H1 (cell line): ENCODE measurements at regions not wholly inside any gene's neighbourhood (a gene's known extent, or its start where the extent isn't known, plus 50 kb on each side); places are given as distances from the start of the nearest gene placed in this dataset.

ENCODE experiments used
- CTCF ChIA-PET: fragments of 300-600 bp; sonication (Branson Sonifier 250); formaldehyde crosslinking; loops from one replicate; lab custom pipeline; 2021; ENCODE audit not compliant: partially characterized antibody; lab: Charles Lee
- POLR2A ChIA-PET: fragments of 300-600 bp; sonication (Branson Sonifier 250); formaldehyde crosslinking; loops from one replicate; lab custom pipeline; 2021; ENCODE audit warnings: inconsistent platforms; ENCODE audit not compliant: partially characterized antibody; lab: Charles Lee
- DNase-seq, 2 experiments: peaks; one replicate each; pipeline versions ENCODE4 v3.0.0 to v3.0.0-alpha.2; 2010 to 2022; ENCODE audit warnings: low spot score in 2 of 2, low read depth in 1 of 2, mixed read lengths in 1 of 2
- FAIRE-seq: peaks from 2 replicates; lab custom pipeline; 2011; peaks lifted over from hg19 to GRCh38; lab: Jason Lieb, UNC
- H2AFZ ChIP-seq: 2 replicates; pipeline ENCODE4 v1.8.1; 2012; ENCODE audit warnings: low read length, inconsistent platforms
- H2AK5ac ChIP-seq: 2 replicates; pipeline ENCODE4 v1.6.1; 2013; ENCODE audit warnings: low read depth, low read length
- H2BK120ac ChIP-seq: replicated peaks from 2 replicates; pipeline ENCODE3; 2013; ENCODE audit warnings: low read depth, low read length, inconsistent platforms
- H2BK12ac ChIP-seq: 2 replicates; pipeline ENCODE4 v1.6.1; 2013; ENCODE audit warnings: low read depth, low read length
- H2BK15ac ChIP-seq: 2 replicates; pipeline ENCODE4 v1.6.1; 2013; ENCODE audit warnings: low read length
- H2BK20ac ChIP-seq: 2 replicates; pipeline ENCODE4 v1.6.1; 2013; ENCODE audit warnings: low read length
- H2BK5ac ChIP-seq: 2 replicates; pipeline ENCODE4 v1.6.1; 2013; ENCODE audit warnings: low read depth, low read length
- H3K14ac ChIP-seq: 2 replicates; pipeline ENCODE4 v1.6.1; 2013; ENCODE audit warnings: inconsistent platforms; ENCODE audit not compliant: insufficient read length
- H3K18ac ChIP-seq: 2 replicates; pipeline ENCODE4 v1.6.1; 2013; ENCODE audit warnings: low read length; ENCODE audit errors: extremely low read depth
- H3K23ac ChIP-seq: 2 replicates; pipeline ENCODE4 v1.6.1; 2013; ENCODE audit warnings: inconsistent platforms; ENCODE audit not compliant: insufficient read length
- H3K23me2 ChIP-seq: 2 replicates; pipeline ENCODE4 v1.6.1; 2013; ENCODE audit warnings: low read depth, low read length
- H3K27ac ChIP-seq: 2 replicates; pipeline ENCODE4 v1.6.1; 2011; ENCODE audit warnings: low read depth, low read length, inconsistent platforms
- H3K27me3 ChIP-seq, 4 experiments: replicated peaks in 1 of 4; 1 replicate in 1 of 4; 2 replicates in 3 of 4; pipeline versions ENCODE4 v1.6.1 to v1.8.1; 2011 to 2013; ENCODE audit warnings: low read length in 3 of 4, mild to moderate bottlenecking in 3 of 4, inconsistent platforms in 2 of 4, mixed read lengths in 2 of 4, moderate library complexity in 1 of 4; ENCODE audit not compliant: control insufficient read depth in 3 of 4, insufficient read depth in 3 of 4; ENCODE audit errors: extremely low read depth in 1 of 4
- H3K36me3 ChIP-seq, 4 experiments: 2 replicates each; pipeline versions ENCODE4 v1.6.1 to v1.8.1; 2011 to 2013; ENCODE audit warnings: mild to moderate bottlenecking in 4 of 4, low read length in 3 of 4, moderate library complexity in 2 of 4, control low read depth in 1 of 4, inconsistent platforms in 1 of 4; ENCODE audit not compliant: insufficient read depth in 4 of 4, control insufficient read depth in 2 of 4
- H3K4ac ChIP-seq: replicated peaks from 2 replicates; pipeline ENCODE3; 2013; ENCODE audit warnings: low read length, low read depth, mixed read lengths, inconsistent platforms; ENCODE audit not compliant: insufficient read length
- H3K4me1 ChIP-seq, 4 experiments: replicated peaks in 1 of 4; 1 replicate in 1 of 4; 2 replicates in 3 of 4; pipeline versions ENCODE4 v1.6.1 to v1.8.1; 2011 to 2013; ENCODE audit warnings: low read length in 3 of 4, inconsistent platforms in 2 of 4, mixed read lengths in 1 of 4; ENCODE audit not compliant: insufficient read depth in 4 of 4, control insufficient read depth in 3 of 4
- H3K4me2 ChIP-seq, 2 experiments: 2 replicates each; pipeline versions ENCODE4 v1.6.1 to v1.8.1; 2011 to 2013; ENCODE audit warnings: low read depth in 2 of 2, low read length in 2 of 2, control low read depth in 1 of 2, inconsistent platforms in 1 of 2, mild to moderate bottlenecking in 1 of 2; ENCODE audit not compliant: insufficient read depth in 1 of 2
- H3K4me3 ChIP-seq, 4 experiments: fragments of 200-600, 300-600 bp in 1 of 4; sonication (generic), shearing (Covaris generic), sonication (Bioruptor Twin) in 1 of 4; 2 replicates each; pipeline versions ENCODE4 v1.5.1 to v1.8.1; 2011 to 2016; ENCODE audit warnings: low read length in 4 of 4, low read depth in 3 of 4, control low read depth in 2 of 4, inconsistent platforms in 2 of 4, mild to moderate bottlenecking in 2 of 4, mixed read lengths in 1 of 4, moderate library complexity in 1 of 4; ENCODE audit not compliant: insufficient read depth in 2 of 4; ENCODE audit errors: extremely low read depth in 1 of 4
- H3K56ac ChIP-seq: replicated peaks from 2 replicates; pipeline ENCODE3; 2013; ENCODE audit warnings: low read depth, mild to moderate bottlenecking, mixed read lengths, low read length, inconsistent platforms; ENCODE audit not compliant: insufficient read length
- H3K79me1 ChIP-seq: 2 replicates; pipeline ENCODE4 v1.6.1; 2013; ENCODE audit warnings: low read depth, low read length, control low read depth
- H3K79me2 ChIP-seq, 2 experiments: 2 replicates each; pipeline versions ENCODE4 v1.6.1 to v1.8.1; 2012 to 2013; ENCODE audit warnings: low read length in 2 of 2, mild to moderate bottlenecking in 2 of 2, inconsistent platforms in 1 of 2; ENCODE audit not compliant: insufficient read depth in 2 of 2, control insufficient read depth in 1 of 2
- H3K9ac ChIP-seq, 4 experiments: replicated peaks in 1 of 4; 1 replicate in 1 of 4; 2 replicates in 3 of 4; pipeline versions ENCODE4 v1.6.1 to v1.8.1; 2011 to 2013; ENCODE audit warnings: low read depth in 3 of 4, low read length in 3 of 4, control low read depth in 2 of 4, mild to moderate bottlenecking in 2 of 4, moderate library complexity in 2 of 4, inconsistent platforms in 1 of 4; ENCODE audit errors: extremely low read depth in 1 of 4
- H3K9me3 ChIP-seq, 2 experiments: 2 replicates each; pipeline versions ENCODE4 v1.6.1 to v1.8.1; 2012 to 2013; ENCODE audit warnings: mild to moderate bottlenecking in 2 of 2, moderate library complexity in 2 of 2, control low read depth in 1 of 2, inconsistent platforms in 1 of 2, low read depth in 1 of 2, low read length in 1 of 2, mixed read lengths in 1 of 2; ENCODE audit not compliant: insufficient read depth in 2 of 2
- H4K20me1 ChIP-seq, 2 experiments: replicated peaks in 1 of 2; 2 replicates each; pipeline versions ENCODE3 to v1.8.1; 2011 to 2013; ENCODE audit warnings: inconsistent platforms in 2 of 2, low read length in 2 of 2, mild to moderate bottlenecking in 1 of 2; ENCODE audit not compliant: insufficient read depth in 2 of 2, control insufficient read depth in 1 of 2
- H4K5ac ChIP-seq: 2 replicates; pipeline ENCODE4 v1.6.1; 2013; ENCODE audit warnings: low read length, low read depth, mixed read lengths, inconsistent platforms; ENCODE audit not compliant: insufficient read length
- H4K8ac ChIP-seq: 2 replicates; pipeline ENCODE4 v1.8.0; 2013; ENCODE audit warnings: mild to moderate bottlenecking, moderate library complexity, low read length, inconsistent platforms; ENCODE audit not compliant: insufficient read depth; ENCODE audit errors: extremely low read depth
- H4K91ac ChIP-seq: replicated peaks from 2 replicates; pipeline ENCODE3; 2013; ENCODE audit warnings: low read length, mixed read lengths, inconsistent platforms; ENCODE audit not compliant: insufficient read length
- CHD7 ChIP-seq: fragments of 300-600 bp; sonication (generic); IDR thresholded peaks from 2 replicates; pipeline ENCODE4 v1.7.1; 2012; ENCODE audit warnings: low read length, moderate library complexity, mild to moderate bottlenecking, inconsistent platforms; ENCODE audit not compliant: insufficient replicate concordance
- WGBS, 2 experiments: shearing (Covaris generic) in 1 of 2; methylation state at CpG; one replicate each; pipeline versions ENCODE4 v1.1.6 to v1.1.7; 2013 to 2015; ENCODE audit warnings: low lambda C conversion rate in 2 of 2, mixed read lengths in 2 of 2, inconsistent platforms in 1 of 2, low coverage in 1 of 2, missing lambda C conversion rate in 1 of 2; ENCODE audit not compliant: insufficient replicate concordance in 2 of 2, insufficient coverage in 1 of 2, insufficient read length in 1 of 2; ENCODE audit errors: extremely low coverage in 1 of 2, missing lambda C conversion rate in 1 of 2; 5-methylcytosine and 5-hydroxymethylcytosine counted together

- Histone ChIP-seq H3K79me2 (no peaks in the 10 kb centered on the region), H3K4me1 (no peaks in the 10 kb centered on the region), H4K8ac (no peak overlapping the region), H3K27ac (no peak overlapping the region), H3K9ac (no peak overlapping the region), H3K36me3 (no peaks in the 10 kb centered on the region), H2BK15ac (no peak overlapping the region), H2AK5ac (no peak overlapping the region), H4K20me1 (no peaks in the 10 kb centered on the region), H2BK120ac (no peak overlapping the region), H3K79me1 (no peaks in the 10 kb centered on the region), H2BK20ac (no peak overlapping the region), H3K23me2 (no peaks in the 10 kb centered on the region), H3K9me3 (no peaks in the 10 kb centered on the region), H3K27me3 (no peaks in the 10 kb centered on the region), H3K4me2 (no peak overlapping the region), H2AFZ (no peak overlapping the region), H4K91ac (no peak overlapping the region), H3K4me3 (no peak overlapping the region), H3K14ac (no peak overlapping the region), H3K4ac (no peak overlapping the region), H3K56ac (no peak overlapping the region), H3K18ac (no peak overlapping the region), H3K23ac (no peak overlapping the region), H2BK5ac (no peak overlapping the region), H4K5ac (no peak overlapping the region), H2BK12ac (no peak overlapping the region)
- POLR2A ChIA-PET = no interaction called here
- DNase-seq (no peak), FAIRE-seq (no peak)
- WGBS, 2 experiments = 95% methylated on average over 2 of the region's 2 CpGs; no CpG with 5 or more reads in 1 of the 2 experiments
- CTCF ChIA-PET = interaction anchor here (0.8 kb wide), 1 partner anchor 10 kb away, joined by 3 read pairs; no protein-coding TSS in a partner anchor
- no peak for TF ChIP-seq CHD7
Measured at GRCh38 chr6:82521861-82522260, 158.2 kb downstream of the TPBG start.
